SKM-1 (cell line): ENCODE measurements at regions not wholly inside any gene's neighbourhood (a gene's known extent, or its start where the extent isn't known, plus 50 kb on each side); places are given as distances from the start of the nearest gene placed in this dataset.

Source experiments
- DNase-seq: peaks from one replicate; lab custom pipeline; 2025; ENCODE audit not compliant: unreplicated experiment; lab: John Stamatoyannopoulos, UW

DNA sequence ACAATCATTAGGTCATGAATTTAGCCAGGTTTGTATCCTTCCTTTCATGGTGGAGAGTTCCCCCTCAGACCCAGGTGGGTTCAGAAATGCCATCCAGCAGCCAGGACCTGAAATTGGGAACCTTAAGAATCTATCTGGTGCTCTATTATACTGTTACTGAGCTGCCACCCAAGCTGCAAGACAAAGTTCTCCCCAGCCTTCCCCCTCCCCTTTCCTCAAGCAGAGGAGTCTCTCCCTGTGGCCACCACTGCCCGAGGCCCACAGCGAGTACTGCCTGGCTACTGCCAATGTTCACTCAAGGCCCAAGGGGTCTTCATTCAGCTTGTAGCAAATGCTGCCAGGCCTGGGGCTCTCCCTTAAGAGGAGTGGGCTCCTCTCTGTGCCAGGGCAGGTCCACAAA, 133.8 kb downstream of the TMEM38B start:
- DNase-seq = no peak

GRCh38 chr9:105828596-105829213, 134.4 kb downstream of the TMEM38B start:
- no peak for DNase-seq

- DNase-seq = no peak
These were observed 136.1 kb downstream of the TMEM38B start for GRCh38 chr9:105830461-105830860.

- no peak for DNase-seq
These were observed 137.9 kb downstream of the TMEM38B start for GRCh38 chr9:105832096-105832710.

- no peak for DNase-seq
These were observed 139.1 kb downstream of the TMEM38B start for GRCh38 chr9:105833271-105833975.

DNA sequence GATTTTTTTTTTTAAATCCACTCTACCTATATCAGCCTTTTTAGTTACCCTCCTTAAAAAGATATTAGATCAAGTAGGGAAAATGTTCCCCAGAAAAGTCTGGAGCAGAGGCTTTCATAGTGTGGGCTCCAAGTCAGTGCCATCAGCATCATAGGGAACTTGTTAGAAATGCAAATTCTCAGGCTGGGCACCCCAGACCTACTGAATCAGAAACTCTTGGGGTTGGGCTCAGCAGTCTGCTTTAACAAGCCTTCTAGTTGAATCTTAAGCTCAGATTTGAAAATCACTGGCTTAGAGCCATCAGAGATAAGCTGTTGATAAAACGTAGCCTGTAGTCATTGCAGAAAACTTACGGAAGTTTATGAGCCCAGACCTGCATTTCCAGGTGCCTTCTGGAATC, 140.1 kb downstream of the TMEM38B start:
- no peak for DNase-seq

DNA sequence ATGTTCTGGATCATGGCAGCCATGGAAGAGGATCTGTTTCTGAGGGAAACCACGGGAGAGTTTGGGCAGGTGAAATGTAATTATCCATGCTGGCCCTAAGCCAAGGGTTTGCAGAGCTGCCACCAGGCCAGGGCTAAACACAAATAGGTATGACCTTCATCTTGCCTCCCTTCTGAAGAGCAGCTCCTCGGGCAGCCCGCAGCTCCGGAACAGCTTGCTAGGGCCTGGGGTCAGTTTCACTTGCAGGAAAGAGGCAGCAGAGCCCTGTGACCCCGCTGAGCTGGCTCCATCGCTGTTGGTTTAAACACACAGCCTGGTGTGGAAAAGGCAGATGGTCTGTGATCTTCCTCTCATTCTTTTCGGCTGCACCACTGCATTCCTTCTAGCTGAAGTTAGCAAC, 141.4 kb downstream of the TMEM38B start:
- DNase-seq = no peak

GRCh38 chr9:105836936-105837660, 142.8 kb downstream of the TMEM38B start:
- no peak for DNase-seq

DNA sequence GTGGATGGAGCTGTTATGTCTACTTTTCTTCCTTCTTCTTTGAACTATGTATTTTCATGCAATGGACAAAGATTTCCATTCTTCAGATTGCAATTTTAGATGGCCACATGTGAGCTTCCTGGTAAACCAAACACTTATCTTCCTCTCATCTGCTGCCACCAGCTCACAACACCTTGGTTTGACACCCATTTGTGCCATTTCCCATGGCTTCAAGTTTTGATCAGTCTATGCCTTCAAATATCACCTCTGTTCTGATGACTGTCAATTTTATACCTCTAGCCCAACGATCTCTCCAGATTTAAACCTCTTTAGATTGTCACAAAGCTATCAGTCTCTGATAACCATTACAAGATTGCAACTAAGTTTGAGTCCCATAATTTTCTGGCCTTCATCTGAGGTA, 147.2 kb downstream of the TMEM38B start:
- no peak for DNase-seq

DNA sequence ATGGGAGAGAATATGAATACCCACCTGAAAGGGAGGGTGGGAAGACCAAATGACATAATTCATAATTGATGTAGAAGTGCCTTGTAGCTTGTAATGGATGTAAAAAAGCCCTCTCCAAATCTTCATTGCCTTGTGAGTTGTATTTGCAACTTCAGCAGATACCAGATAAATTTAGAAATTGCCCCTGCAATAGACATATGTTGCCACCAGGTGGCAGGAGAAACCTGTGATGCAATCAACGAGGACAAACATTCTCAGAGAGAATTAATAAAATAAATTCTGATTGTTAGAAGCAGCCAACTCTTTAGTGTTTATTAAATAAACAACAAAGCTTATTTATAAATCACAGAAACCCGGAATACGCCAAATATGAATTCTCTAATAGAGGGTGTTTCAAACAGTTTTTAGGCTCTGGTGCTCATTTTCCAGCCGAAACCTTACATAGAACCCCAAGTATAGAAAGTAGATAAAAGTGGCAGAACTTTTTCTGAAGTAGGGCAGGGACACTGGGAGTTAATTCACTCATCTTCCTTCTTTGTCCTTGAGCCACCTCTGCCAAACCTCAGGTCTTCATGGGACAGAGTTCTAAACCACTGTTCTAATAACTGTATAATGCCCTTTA, 147.8 kb downstream of the TMEM38B start:
- no peak for DNase-seq

- DNase-seq = no peak
These were observed 152.5 kb downstream of the TMEM38B start for GRCh38 chr9:105846825-105847224.

GRCh38 chr9:105850852-105851500, 156.6 kb downstream of the TMEM38B start:
- DNase-seq = no peak

DNA sequence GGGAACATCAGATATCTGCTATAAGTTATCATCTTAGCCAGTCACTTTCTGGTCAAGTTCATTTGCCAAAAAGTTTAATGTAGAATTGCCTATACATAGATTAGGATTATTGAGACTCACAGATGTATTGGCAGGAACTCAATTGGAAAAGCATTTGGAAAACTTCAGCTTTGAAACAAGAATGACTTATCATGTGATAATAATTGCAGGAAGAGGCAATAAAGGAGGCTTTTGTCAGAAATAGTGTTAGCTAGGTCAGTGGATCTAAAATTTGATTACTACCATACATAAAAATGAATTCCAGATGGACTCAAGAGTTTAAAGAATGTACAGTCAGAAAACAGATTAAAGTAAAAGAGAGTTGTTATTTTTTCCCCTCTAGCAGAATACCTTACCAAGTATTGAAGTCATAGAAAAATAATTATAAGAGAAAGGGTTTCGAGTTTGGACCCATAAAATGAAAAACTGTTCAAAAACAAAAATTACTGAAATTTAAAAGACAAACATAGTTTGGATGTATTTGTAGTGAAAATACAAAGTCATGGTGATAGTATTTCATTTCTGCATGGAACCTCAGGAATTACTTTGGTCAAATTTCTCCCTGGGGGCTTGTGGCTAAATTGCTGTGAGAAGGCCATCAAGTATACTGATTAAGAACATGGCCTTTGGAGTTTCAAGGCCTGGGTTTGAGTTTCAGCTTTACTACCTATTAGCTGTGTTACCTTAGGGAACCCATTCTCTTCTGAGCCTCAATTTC, 159.9 kb downstream of the TMEM38B start:
- DNase-seq = no peak

GRCh38 chr9:105854783-105855724, 160.7 kb downstream of the TMEM38B start:
- no peak for DNase-seq

GRCh38 chr9:105855987-105856386, 161.6 kb downstream of the TMEM38B start:
- DNase-seq = no peak

DNA sequence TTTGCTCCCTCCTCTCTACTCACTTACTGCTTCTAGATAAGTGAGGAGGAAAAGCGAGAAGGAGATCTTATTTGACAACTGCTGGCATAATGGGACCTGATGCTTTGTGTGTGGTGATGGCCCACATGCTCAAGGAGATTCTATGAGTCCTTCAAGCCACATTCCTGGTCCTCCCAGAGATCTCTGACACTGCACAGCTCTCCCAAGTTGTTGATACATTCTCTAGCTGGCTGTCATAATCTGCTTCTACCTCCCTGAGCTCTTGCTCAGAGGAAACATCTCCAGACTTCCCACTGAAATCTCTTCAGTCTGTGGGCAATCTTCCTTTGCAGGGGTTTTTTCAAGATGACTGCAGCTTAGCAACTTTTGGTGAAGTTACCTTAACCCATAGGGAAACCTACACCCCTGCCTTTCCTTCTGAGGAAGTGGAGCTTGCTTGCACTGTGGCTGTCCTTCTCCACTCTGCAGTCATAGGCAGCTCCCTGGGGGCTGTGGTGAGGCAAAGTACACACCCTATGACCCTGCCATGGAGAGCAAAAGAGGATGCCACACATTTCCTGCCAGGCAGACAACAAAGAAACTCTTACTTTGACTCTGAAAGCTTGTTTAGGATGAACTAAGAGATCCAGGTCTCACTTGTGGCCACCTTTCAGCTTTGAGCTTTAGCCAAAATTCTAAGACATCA, 163.8 kb downstream of the TMEM38B start:
- DNase-seq = no peak

DNA sequence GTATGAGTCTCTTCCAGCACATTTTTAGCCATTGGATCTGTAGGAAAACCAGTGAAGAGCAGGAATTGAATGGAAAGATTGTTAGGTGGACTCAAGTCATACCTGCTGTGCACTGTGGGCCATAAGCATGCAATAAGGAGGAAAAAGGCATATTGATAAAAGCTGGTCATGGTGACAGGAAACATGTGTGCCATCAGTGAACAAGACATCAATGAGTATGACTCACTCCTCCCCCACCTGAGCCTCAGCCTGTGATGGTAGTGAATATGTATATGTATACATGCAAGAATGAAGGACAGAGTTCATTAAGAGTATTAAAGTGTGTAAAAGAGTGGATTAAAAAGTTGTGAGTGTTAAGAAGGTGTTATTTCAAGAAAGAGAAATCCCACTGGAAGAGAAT, 164.5 kb downstream of the TMEM38B start:
- no peak for DNase-seq

DNA sequence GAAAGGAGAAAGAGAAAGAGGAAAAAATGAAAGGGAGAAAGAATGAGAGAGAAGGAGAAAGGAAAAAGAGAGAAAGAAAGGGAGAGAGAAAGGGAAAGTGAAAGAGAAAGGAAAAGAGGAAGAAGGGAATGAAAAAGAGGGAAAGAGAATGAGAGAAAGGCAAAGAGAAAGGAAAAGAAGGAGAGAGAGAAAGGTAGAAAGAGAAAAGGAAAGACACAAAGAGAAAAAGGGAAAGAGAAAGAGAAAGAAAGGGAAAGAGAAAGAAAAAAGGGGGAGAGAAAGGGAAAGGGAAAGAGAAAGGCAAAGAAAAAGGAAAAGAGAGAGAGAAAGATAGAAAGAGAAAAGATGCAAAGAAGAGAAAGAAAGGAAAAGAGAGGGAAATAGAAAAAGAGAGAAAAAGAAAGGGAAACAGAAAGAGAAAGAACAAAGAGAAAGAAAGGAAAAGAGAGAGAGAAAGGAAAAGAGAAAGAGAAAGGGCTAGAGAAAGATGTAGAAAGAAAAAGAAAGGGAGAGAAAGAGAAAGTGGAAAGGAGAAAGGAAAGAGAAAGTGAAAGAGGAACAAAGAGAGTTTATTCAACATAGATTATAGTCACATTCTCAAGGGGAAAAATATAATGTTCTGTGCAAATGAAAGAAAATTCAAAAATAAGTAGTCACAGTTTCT, 165.2 kb downstream of the TMEM38B start:
- DNase-seq = no peak
